ENCODE measurements at regions not wholly inside any gene's neighbourhood (a gene's known extent, or its start where the extent isn't known, plus 50 kb on each side); places are given as distances from the start of the nearest gene placed in this dataset.
"Not testable (repeated sequence)": the region's sequence is repeated elsewhere in the genome, so short reads cannot be mapped to it uniquely, and the experiment has no call there.

- no peak for DNase-seq (ENCODE audit: low read depth)
Measured at GRCh38 chr4:186481998-186482790, 73.2 kb downstream of the MTNR1A start.

- no peak for DNase-seq (ENCODE audit: low read depth)
Measured at GRCh38 chr4:186475202-186475601, 80.2 kb downstream of the MTNR1A start.

GRCh38 chr4:186473933-186474332 lies 81.4 kb downstream of the MTNR1A start:
- no peak for DNase-seq (ENCODE audit: low read depth)

- peak; percentile 23 for DNase-seq (ENCODE audit: low read depth)
Measured at GRCh38 chr4:186472948-186473347, 82.4 kb downstream of the MTNR1A start.

- no peak for DNase-seq (ENCODE audit: low read depth)
Measured at GRCh38 chr4:186471441-186471840, 83.9 kb downstream of the MTNR1A start.

GRCh38 chr4:186458050-186458449 lies 97.3 kb downstream of the MTNR1A start:
- no peak for DNase-seq (ENCODE audit: low read depth)

GRCh38 chr4:186451982-186452381 lies 103.4 kb downstream of the MTNR1A start:
- DNase-seq (ENCODE audit: low read depth) = no peak

- DNase-seq (ENCODE audit: low read depth) = no peak
Measured at GRCh38 chr4:186449954-186450353, 105.4 kb downstream of the MTNR1A start.

GRCh38 chr4:186445040-186445439 lies 110.3 kb downstream of the MTNR1A start:
- no peak for DNase-seq (ENCODE audit: low read depth)

- DNase-seq (ENCODE audit: low read depth) = no peak
Measured at GRCh38 chr4:186441502-186441901, 113.9 kb downstream of the MTNR1A start.

GRCh38 chr4:186428481-186428880 lies 126.9 kb downstream of the MTNR1A start:
- DNase-seq (ENCODE audit: low read depth) = no peak

- no peak for DNase-seq (ENCODE audit: low read depth)
Measured at GRCh38 chr4:186424745-186425144, 130.6 kb downstream of the MTNR1A start.

- DNase-seq (ENCODE audit: low read depth) = no peak
Measured at GRCh38 chr4:186422296-186422695, 133.1 kb downstream of the MTNR1A start.

- DNase-seq (ENCODE audit: low read depth) = no peak
Measured at GRCh38 chr4:186416451-186417060, 138.8 kb downstream of the MTNR1A start.

- no peak for DNase-seq (ENCODE audit: low read depth)
Measured at GRCh38 chr4:186414390-186414789, 141.0 kb downstream of the MTNR1A start.

GRCh38 chr4:186405957-186406356 lies 140.0 kb downstream of the F11 start:
- DNase-seq (ENCODE audit: low read depth) = no peak

GRCh38 chr4:186404562-186405134 lies 138.7 kb downstream of the F11 start:
- DNase-seq (ENCODE audit: low read depth) = no peak

- no peak for DNase-seq (ENCODE audit: low read depth)
Measured at GRCh38 chr4:186400676-186401075, 134.7 kb downstream of the F11 start.

- DNase-seq (ENCODE audit: low read depth) = no peak
Measured at GRCh38 chr4:186392017-186392416, 126.0 kb downstream of the F11 start.

GRCh38 chr4:186384328-186384727 lies 118.3 kb downstream of the F11 start:
- DNase-seq (ENCODE audit: low read depth) = not testable (repeated sequence)

- DNase-seq (ENCODE audit: low read depth) = no peak
Measured at GRCh38 chr4:186368281-186368680, 102.3 kb downstream of the F11 start.

- no peak for DNase-seq (ENCODE audit: low read depth)
Measured at GRCh38 chr4:186366326-186366725, 100.3 kb downstream of the F11 start.

- DNase-seq (ENCODE audit: low read depth) = not testable (repeated sequence)
Measured at GRCh38 chr4:186363038-186363437, 97.0 kb downstream of the F11 start.

Measured in stromal cell of bone marrow (primary cell).